Umbilical cord (tissue), 1 donor: ENCODE measurements at regions not wholly inside any gene's neighbourhood (a gene's known extent, or its start where the extent isn't known, plus 50 kb on each side); places are given as distances from the start of the nearest gene placed in this dataset.

Experiments used
- DNase-seq: peaks from one replicate; pipeline ENCODE4 v3.0.0-alpha.2; 2015; ENCODE audit warnings: low spot score

DNA sequence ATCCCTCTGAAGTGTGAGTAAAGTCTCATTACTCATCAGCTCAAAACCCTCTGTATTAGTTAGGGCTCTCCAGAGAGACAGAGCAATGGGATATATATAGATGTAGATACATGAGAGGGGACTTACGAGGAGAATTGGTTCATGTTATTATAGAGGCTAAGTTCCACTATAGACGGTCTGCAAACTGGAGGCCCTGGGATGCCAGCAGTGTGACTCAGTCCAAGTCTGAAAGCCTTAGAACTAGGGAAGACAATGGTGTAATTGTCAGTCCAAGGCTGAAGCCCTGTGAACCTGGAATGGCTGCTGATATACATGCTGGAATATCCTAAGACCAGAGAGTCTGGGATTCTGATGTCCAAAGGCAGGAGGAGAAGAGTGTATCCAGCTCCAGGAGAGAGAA, 57.3 kb upstream of the CEP83 start:
- DNase-seq = no peak

DNA sequence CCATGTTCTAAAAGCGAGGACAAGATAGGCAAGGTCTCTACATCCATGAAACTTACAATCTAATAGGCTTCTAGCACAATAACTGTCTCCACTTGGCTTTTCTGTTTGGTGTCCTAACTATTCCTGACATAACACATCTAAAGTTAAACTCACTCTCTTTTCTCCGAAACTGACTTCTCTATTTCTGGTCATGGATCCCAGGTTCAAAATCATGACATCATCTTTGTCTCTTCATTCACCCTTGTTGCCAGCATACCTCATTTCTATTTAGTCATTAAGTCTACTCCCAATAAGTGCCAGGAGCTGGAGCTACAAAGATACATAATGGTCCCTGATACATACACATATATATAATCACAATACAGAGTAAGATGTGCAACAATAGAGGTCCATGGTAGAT, 53.9 kb upstream of the CEP83 start:
- DNase-seq = no peak

DNA sequence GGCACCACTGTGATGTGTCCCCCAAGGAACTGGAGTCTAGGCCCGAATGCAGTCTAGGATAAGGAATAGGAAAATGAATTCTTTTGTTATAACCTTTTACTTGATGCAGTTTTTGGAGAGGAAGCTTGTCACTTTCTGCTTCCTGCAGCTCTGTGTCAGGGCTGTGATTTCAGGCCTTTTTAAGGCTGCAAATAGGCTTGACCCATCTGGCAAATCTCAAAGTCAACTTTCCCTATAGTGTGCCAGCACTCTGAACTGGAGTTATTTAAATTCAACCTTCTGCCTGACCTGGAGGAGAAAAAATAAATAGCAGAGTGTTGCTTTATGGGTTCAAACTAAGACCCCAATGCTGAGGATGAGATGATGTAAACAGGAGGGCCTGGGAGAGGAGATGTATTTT, 51.8 kb upstream of the CEP83 start:
- DNase-seq = peak; percentile 45

DNA sequence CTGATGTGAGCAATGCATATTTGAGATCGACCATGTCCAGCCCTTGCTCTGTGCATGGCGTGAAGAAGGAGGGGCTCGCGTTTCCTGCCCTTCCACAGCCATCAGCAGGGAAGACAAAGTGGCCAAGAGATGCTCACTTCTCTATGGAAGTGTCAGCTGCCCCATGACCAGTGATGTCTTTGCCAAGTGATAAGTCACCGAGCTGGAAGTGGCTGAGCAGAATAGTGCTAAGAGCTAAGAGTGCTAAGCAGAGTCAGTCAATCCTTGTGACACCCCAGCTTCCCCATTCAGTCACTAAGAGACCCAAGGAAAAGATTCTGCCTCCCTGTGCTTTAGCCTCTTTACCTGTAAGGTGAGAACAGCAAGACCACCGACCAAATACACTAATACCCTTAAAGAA, 50.5 kb upstream of the CEP83 start:
- DNase-seq = no peak
